DMS79 treated with DMSO at 0.1 percent for 48 hours (cell line): ENCODE measurements at regions not wholly inside any gene's neighbourhood (a gene's known extent, or its start where the extent isn't known, plus 50 kb on each side); places are given as distances from the start of the nearest gene placed in this dataset.

Source experiments
- DNase-seq: peaks from one replicate; lab custom pipeline; 2025; lab: John Stamatoyannopoulos, UW

GRCh38 chr4:104418286-104418685 lies 76.4 kb downstream of the CXXC4 start:
- DNase-seq: no peak

- no peak for DNase-seq
Measured at GRCh38 chr4:104417357-104417882, 77.3 kb downstream of the CXXC4 start.

GRCh38 chr4:104416725-104417356 lies 77.9 kb downstream of the CXXC4 start:
- no peak for DNase-seq

GRCh38 chr4:104413487-104413886 lies 81.2 kb downstream of the CXXC4 start:
- DNase-seq: no peak

- DNase-seq: no peak
Measured at GRCh38 chr4:104412344-104412743, 82.3 kb downstream of the CXXC4 start.

- DNase-seq: no peak
Measured at GRCh38 chr4:104411502-104411901, 83.2 kb downstream of the CXXC4 start.

- no peak for DNase-seq
Measured at GRCh38 chr4:104408878-104409277, 85.8 kb downstream of the CXXC4 start.

GRCh38 chr4:104404361-104404760 lies 90.3 kb downstream of the CXXC4 start:
- DNase-seq: no peak

- no peak for DNase-seq
Measured at GRCh38 chr4:104395168-104395614, 99.5 kb downstream of the CXXC4 start.

- DNase-seq: no peak
Measured at GRCh38 chr4:104394406-104395167, 100.1 kb downstream of the CXXC4 start.

GRCh38 chr4:104393655-104394324 lies 100.9 kb downstream of the CXXC4 start:
- no peak for DNase-seq

GRCh38 chr4:104385713-104386112 lies 109.0 kb downstream of the CXXC4 start:
- no peak for DNase-seq

GRCh38 chr4:104382961-104383360 lies 111.7 kb downstream of the CXXC4 start:
- DNase-seq: no peak

GRCh38 chr4:104381729-104382128 lies 113.0 kb downstream of the CXXC4 start:
- DNase-seq: no peak

- no peak for DNase-seq
Measured at GRCh38 chr4:104365618-104366017, 129.1 kb downstream of the CXXC4 start.

- no peak for DNase-seq
Measured at GRCh38 chr4:104353481-104353880, 141.2 kb downstream of the CXXC4 start.

GRCh38 chr4:104352211-104352610 lies 142.5 kb downstream of the CXXC4 start:
- DNase-seq: no peak

- no peak for DNase-seq
Measured at GRCh38 chr4:104351706-104352105, 143.0 kb downstream of the CXXC4 start.

- no peak for DNase-seq
Measured at GRCh38 chr4:104345598-104346242, 149.0 kb downstream of the CXXC4 start.

- DNase-seq: no peak
Measured at GRCh38 chr4:104344342-104344980, 150.2 kb downstream of the CXXC4 start.

- no peak for DNase-seq
Measured at GRCh38 chr4:104334410-104334809, 160.3 kb downstream of the CXXC4 start.
